A673 (cell line): ENCODE measurements at regions not wholly inside any gene's neighbourhood (a gene's known extent, or its start where the extent isn't known, plus 50 kb on each side); places are given as distances from the start of the nearest gene placed in this dataset.

Source experiments
- BruUV-seq: library from RNA; stranded (reverse); fragments of 400-500 nt; replicated peaks from 2 replicates; lab custom pipeline; 2021; lab: Mats Ljungman, UMichigan
- CTCF ChIA-PET: fragments of 300-600 bp; sonication (Branson Sonifier 250); formaldehyde crosslinking; loops from one replicate; lab custom pipeline; 2022; ENCODE audit warnings: antibody characterized with exemption; lab: Charles Lee
- POLR2A ChIA-PET: fragments of 300-600 bp; sonication (Branson Sonifier 250); formaldehyde crosslinking; loops from one replicate; lab custom pipeline; 2022; ENCODE audit warnings: antibody characterized with exemption; ENCODE audit not compliant: low non-redundant PET; lab: Charles Lee
- DNase-seq: peaks from one replicate; pipeline ENCODE4 v3.0.0-alpha.2; 2015; ENCODE audit warnings: low spot score
- H3K27ac ChIP-seq: fragments of 200-600 bp; sonication (generic); 2 replicates; pipeline ENCODE4 v1.5.1; 2016; ENCODE audit warnings: mixed run types, low read depth, mild to moderate bottlenecking, mixed read lengths, antibody characterized with exemption, low read length; ENCODE audit not compliant: poor library complexity, severe bottlenecking
- H3K27me3 ChIP-seq: fragments of 200-600 bp; sonication (generic); replicated peaks from 2 replicates; pipeline ENCODE4 v1.6.1; 2017; ENCODE audit warnings: mixed run types, low read depth, mild to moderate bottlenecking, mixed read lengths, antibody characterized with exemption, low read length; ENCODE audit not compliant: insufficient read depth, poor library complexity
- H3K36me3 ChIP-seq: fragments of 200-600 bp; sonication (generic); 2 replicates; pipeline ENCODE4 v1.6.1; 2016; ENCODE audit warnings: mixed run types, mild to moderate bottlenecking, mixed read lengths, antibody characterized with exemption, low read length; ENCODE audit not compliant: insufficient read depth, poor library complexity, severe bottlenecking
- H3K4me1 ChIP-seq: fragments of 200-600 bp; sonication (generic); 2 replicates; pipeline ENCODE4 v1.6.1; 2017; ENCODE audit warnings: mixed run types, mild to moderate bottlenecking, mixed read lengths, antibody characterized with exemption, low read length; ENCODE audit not compliant: insufficient read depth, poor library complexity, severe bottlenecking
- H3K4me3 ChIP-seq: fragments of 200-600 bp; sonication (generic); 2 replicates; pipeline ENCODE4 v1.5.1; 2016; ENCODE audit warnings: low read depth, mixed run types, mild to moderate bottlenecking, mixed read lengths, low read length; ENCODE audit not compliant: poor library complexity, severe bottlenecking
- H3K9me3 ChIP-seq: fragments of 200-600 bp; sonication (generic); 2 replicates; pipeline ENCODE4 v1.6.1; 2016; ENCODE audit warnings: mixed run types, low read depth, mild to moderate bottlenecking, mixed read lengths, antibody characterized with exemption, low read length; ENCODE audit not compliant: poor library complexity, severe bottlenecking
- CTCF ChIP-seq: fragments of 300-800, 200-600 bp; sonication (generic); conservative IDR thresholded peaks from 2 replicates; pipeline ENCODE4 v1.5.1; 2017; ENCODE audit warnings: low read depth, mild to moderate bottlenecking, antibody characterized with exemption, low read length, moderate library complexity, mixed read lengths
- EZH2 ChIP-seq: fragments of 200-600 bp; sonication (generic); IDR thresholded peaks from 2 replicates; pipeline ENCODE4 v1.6.1; 2017; ENCODE audit warnings: borderline replicate concordance, low read depth, mild to moderate bottlenecking, mixed read lengths, antibody characterized with exemption, low read length; ENCODE audit not compliant: poor library complexity, severe bottlenecking
- intact Hi-C: fragments of 100-400 bp; cut with micrococcal nuclease; formaldehyde crosslinking; loops from one replicate; pipeline ENCODE4 v1.10.0; 2022; ENCODE audit not compliant: unreplicated experiment

- CTCF ChIA-PET: interaction anchor here (0.6 kb wide), 1 partner anchor 67 kb away, joined by 4 read pairs; no protein-coding TSS in a partner anchor
- TF ChIP-seq EZH2: no peak
- no peak for TF ChIP-seq CTCF
- POLR2A ChIA-PET: no interaction called here
- no peak for DNase-seq
- H3K9me3 ChIP-seq: no peaks in the 10 kb centered on the region
- no peak overlapping the region for H3K27ac ChIP-seq
- no peaks in the 10 kb centered on the region for H3K4me1 ChIP-seq
- H3K36me3 ChIP-seq: no peaks in the 10 kb centered on the region
- BruUV-seq: no TSS peak
- no peaks in the 10 kb centered on the region for H3K27me3 ChIP-seq
- no peak overlapping the region for H3K4me3 ChIP-seq
- intact Hi-C loops: no loop called here
Observed at GRCh38 chr15:31264559-31265089, 62.0 kb upstream of the KLF13 start.

- no peaks in the 10 kb centered on the region for H3K9me3 ChIP-seq
- DNase-seq: no peak
- intact Hi-C loops: no loop called here
- H3K4me1 ChIP-seq: no peaks in the 10 kb centered on the region
- H3K27ac ChIP-seq: no peak overlapping the region
- H3K36me3 ChIP-seq: no peaks in the 10 kb centered on the region
- no peak overlapping the region for H3K4me3 ChIP-seq
- BruUV-seq: no TSS peak
- ChIA-PET POLR2A (no interaction called here), CTCF (no interaction called here)
- no peak for TF ChIP-seq EZH2
- TF ChIP-seq CTCF: no peak
- H3K27me3 ChIP-seq: no peaks in the 10 kb centered on the region
Observed at GRCh38 chr15:31265090-31265870, 61.4 kb upstream of the KLF13 start.

- BruUV-seq: no TSS peak
- no peak for DNase-seq
- ChIA-PET CTCF (no interaction called here), POLR2A (no interaction called here)
- Histone ChIP-seq H3K9me3 (no peaks in the 10 kb centered on the region), H3K4me3 (no peak overlapping the region), H3K36me3 (no peaks in the 10 kb centered on the region), H3K27me3 (no peaks in the 10 kb centered on the region), H3K4me1 (no peaks in the 10 kb centered on the region), H3K27ac (no peak overlapping the region)
- intact Hi-C loops: no loop called here
- TF ChIP-seq CTCF (no peak), EZH2 (no peak)
Observed at GRCh38 chr15:31265871-31266711, 60.5 kb upstream of the KLF13 start.
